Erythroblast (primary cell): ENCODE measurements at regions not wholly inside any gene's neighbourhood (a gene's known extent, or its start where the extent isn't known, plus 50 kb on each side); places are given as distances from the start of the nearest gene placed in this dataset.
"Not testable (repeated sequence)": the region's sequence is repeated elsewhere in the genome, so short reads cannot be mapped to it uniquely, and the experiment has no call there.

ENCODE experiments used
- DNase-seq, 2 experiments: peaks; one replicate each; lab custom pipeline; 2025; lab: John Stamatoyannopoulos, UW
- GATA1 ChIP-seq: IDR thresholded peaks from 2 replicates; pipeline ENCODE4 v1.6.1; 2011; ENCODE audit warnings: low read depth, mild to moderate bottlenecking, control low read depth, low read length, moderate library complexity
- POLR2A ChIP-seq: IDR thresholded peaks from 2 replicates; pipeline ENCODE4 v1.6.1; 2011; ENCODE audit warnings: mild to moderate bottlenecking, low read length

GRCh38 chr6:134750669-134751068 is 199.2 kb downstream of the ALDH8A1 start:
- no peak for DNase-seq
- TF ChIP-seq POLR2A (no peak), GATA1 (no peak)

- TF ChIP-seq POLR2A (no peak), GATA1 (no peak)
- no peak for DNase-seq
Measured at GRCh38 chr6:134748484-134748883, 201.4 kb downstream of the ALDH8A1 start.

GRCh38 chr6:134747197-134747596 is 202.7 kb downstream of the ALDH8A1 start:
- not testable (repeated sequence) for DNase-seq

GRCh38 chr6:134746140-134746539 is 203.8 kb downstream of the ALDH8A1 start:
- no peak for DNase-seq
- TF ChIP-seq POLR2A: no peak
- TF ChIP-seq GATA1: no peak

- not testable (repeated sequence) for DNase-seq
Measured at GRCh38 chr6:134745192-134745591, 204.7 kb downstream of the ALDH8A1 start.

GRCh38 chr6:134744301-134744700 is 205.6 kb downstream of the ALDH8A1 start:
- no peak for TF ChIP-seq POLR2A
- TF ChIP-seq GATA1: no peak
- DNase-seq: no peak

- TF ChIP-seq POLR2A (no peak), GATA1 (no peak)
Measured at GRCh38 chr6:134741200-134741536, 208.7 kb downstream of the ALDH8A1 start.

GRCh38 chr6:134740473-134741199 is 209.3 kb downstream of the ALDH8A1 start:
- TF ChIP-seq GATA1 (no peak), POLR2A (no peak)
- DNase-seq: no peak

More at GRCh38 chr6:134741200-134741536, 208.7 kb downstream of the ALDH8A1 start:
- no peak for DNase-seq

GRCh38 chr6:134740027-134740373 is 209.9 kb downstream of the ALDH8A1 start:
- TF ChIP-seq POLR2A (no peak), GATA1 (no peak)
- DNase-seq: no peak

GRCh38 chr6:134739299-134740026 is 210.4 kb downstream of the ALDH8A1 start:
- TF ChIP-seq POLR2A: no peak
- TF ChIP-seq GATA1: no peak
- no peak for DNase-seq

- TF ChIP-seq GATA1: no peak
- TF ChIP-seq POLR2A: no peak
- DNase-seq: no peak
Measured at GRCh38 chr6:134738211-134738885, 211.6 kb downstream of the ALDH8A1 start.

- TF ChIP-seq POLR2A (no peak), GATA1 (no peak)
- DNase-seq: no peak
Measured at GRCh38 chr6:134735461-134735860, 214.4 kb downstream of the ALDH8A1 start.

GRCh38 chr6:134734312-134734869 is 215.5 kb downstream of the ALDH8A1 start:
- no peak for TF ChIP-seq GATA1
- TF ChIP-seq POLR2A: no peak
- no peak for DNase-seq

GRCh38 chr6:134733801-134734200 is 216.1 kb downstream of the ALDH8A1 start:
- no peak for DNase-seq
- TF ChIP-seq GATA1 (no peak), POLR2A (no peak)
